ENCODE measurements at regions not wholly inside any gene's neighbourhood (a gene's known extent, or its start where the extent isn't known, plus 50 kb on each side); places are given as distances from the start of the nearest gene placed in this dataset.

- H4K91ac ChIP-seq (ENCODE audit: insufficient read depth, low read depth, low read length): no peak overlapping the region
- intact Hi-C loops (cut with micrococcal nuclease): no loop called here
- no peak overlapping the region for H3K4me3 ChIP-seq (ENCODE audit: insufficient read depth, low read depth, low read length)
- ChIA-PET CTCF (no interaction called here), POLR2A (ENCODE audit: unreplicated experiment) (no interaction called here)
- no peak overlapping the region for H3K18ac ChIP-seq (ENCODE audit: low read depth, low read length)
- H3K4ac ChIP-seq (ENCODE audit: low read depth, low read length): no peak overlapping the region
- no peak overlapping the region for H2AFZ ChIP-seq (replicated peaks; ENCODE audit: low read length, poor library complexity)
- no peak overlapping the region for H3K56ac ChIP-seq (ENCODE audit: extremely low read depth, insufficient read depth, low read length)
- TF ChIP-seq NFE2L2 (IDR thresholded peaks at IDR 0.05; ENCODE audit: low read depth, low read length): no peak
- TF ChIP-seq CHD1 (IDR thresholded peaks at IDR 0.05; ENCODE audit: low read depth, low read length): no peak
- no peak overlapping the region for H2BK20ac ChIP-seq (ENCODE audit: low read depth, low read length)
- dilution Hi-C loops (cut with HindIII; ENCODE audit: low sequenced_read_pairs, unreplicated experiment): no loop called here
- in situ Hi-C loops (cut with MboI; ENCODE audit: low sequenced_read_pairs): no loop called here
- H3K27ac ChIP-seq (ENCODE audit: insufficient read depth, low read length): no peak overlapping the region
- no peaks in the 10 kb centered on the region for H3K4me1 ChIP-seq (ENCODE audit: control insufficient read depth, insufficient read depth, low read length)
- no peak for ATAC-seq (ENCODE audit: low read depth)
- DNase-seq: no peak
- H2BK5ac ChIP-seq (ENCODE audit: low read depth, low read length, poor library complexity, severe bottlenecking): no peak overlapping the region
- no peak overlapping the region for H3K9ac ChIP-seq (ENCODE audit: low read depth, low read length)
- H4K5ac ChIP-seq (ENCODE audit: low read depth, low read length): no peak overlapping the region
- H3K9me3 ChIP-seq (ENCODE audit: control insufficient read depth, insufficient read depth, low read length): no peaks in the 10 kb centered on the region
- H3K79me1 ChIP-seq (ENCODE audit: low read depth in 1 of 2, low read length in 2 of 2): no peaks in the 10 kb centered on the region
- H4K8ac ChIP-seq (ENCODE audit: low read depth in 2 of 2, low read length in 2 of 2): no peak overlapping the region
- no peak overlapping the region for H2AK5ac ChIP-seq (ENCODE audit: low read depth, low read length)
- H2BK120ac ChIP-seq (ENCODE audit: low read depth, low read length): no peak overlapping the region
- H3K4me2 ChIP-seq (ENCODE audit: low read depth, low read length): no peak overlapping the region
- H3K27me3 ChIP-seq (ENCODE audit: control insufficient read depth, insufficient read depth, low read length): no peaks in the 10 kb centered on the region
- no peak overlapping the region for H2AK9ac ChIP-seq (replicated peaks; ENCODE audit: low read depth, low read length, poor library complexity)
- no peaks in the 10 kb centered on the region for H3K9me1 ChIP-seq (ENCODE audit: insufficient read depth, low read length)
- WGBS, 2 experiments (ENCODE audit: extremely low coverage in 2 of 2, insufficient read length in 1 of 2): 40% methylated on average over 1 of the region's 1 CpG; no CpG with 5 or more reads in 1 of the 2 experiments
- H3K23ac ChIP-seq (ENCODE audit: low read depth, low read length): no peak overlapping the region
- H2BK15ac ChIP-seq (ENCODE audit: low read depth, low read length): no peak overlapping the region
- no TSS peak for BruUV-seq (replicated peaks)
- no peaks in the 10 kb centered on the region for H3K36me3 ChIP-seq (ENCODE audit: control insufficient read depth, insufficient read depth, low read length)
- H4K20me1 ChIP-seq (ENCODE audit: insufficient read depth, low read length): no peaks in the 10 kb centered on the region
- H3K14ac ChIP-seq (replicated peaks; ENCODE audit: low read depth, low read length): no peak overlapping the region
Measured at GRCh38 chr5:35409361-35409760, 179.1 kb upstream of the PRLR start.

Measured in IMR-90 (cell line).